Smooth muscle cell (in vitro differentiated cells): ENCODE measurements at regions not wholly inside any gene's neighbourhood (a gene's known extent, or its start where the extent isn't known, plus 50 kb on each side); places are given as distances from the start of the nearest gene placed in this dataset.

Source experiments
- DNase-seq: peaks from one replicate; lab custom pipeline; 2025; ENCODE audit not compliant: unreplicated experiment; lab: John Stamatoyannopoulos, UW
- H2AFZ ChIP-seq: fragments of 200-600 bp; sonication (generic); 2 replicates; pipeline ENCODE4 v1.6.0; 2016; ENCODE audit warnings: antibody characterized with exemption, low read depth, mild to moderate bottlenecking
- H3F3A ChIP-seq: fragments of 200-600 bp; sonication (generic); 2 replicates; pipeline ENCODE4 v1.6.0; 2017; ENCODE audit warnings: antibody characterized with exemption, low read depth
- H3K27ac ChIP-seq: fragments of 200-600 bp; sonication (generic); 2 replicates; pipeline ENCODE4 v1.5.1; 2016; ENCODE audit warnings: low read depth, mild to moderate bottlenecking
- H3K27me3 ChIP-seq: fragments of 200-600 bp; sonication (generic); 2 replicates; pipeline ENCODE4 v1.6.1; 2016; ENCODE audit warnings: low read depth, mild to moderate bottlenecking
- H3K36me3 ChIP-seq: fragments of 200-600 bp; sonication (generic); 2 replicates; pipeline ENCODE4 v1.5.1; 2016; ENCODE audit warnings: low read depth
- H3K4me1 ChIP-seq: fragments of 200-600 bp; sonication (generic); 2 replicates; pipeline ENCODE4 v1.5.1; 2016; ENCODE audit warnings: low read depth
- H3K4me2 ChIP-seq: fragments of 200-600 bp; sonication (generic); 2 replicates; pipeline ENCODE4 v1.6.0; 2016; ENCODE audit warnings: mild to moderate bottlenecking
- H3K4me3 ChIP-seq: fragments of 200-600 bp; sonication (generic); 2 replicates; pipeline ENCODE4 v1.5.1; 2016; ENCODE audit warnings: mild to moderate bottlenecking
- H3K79me2 ChIP-seq: fragments of 200-600 bp; sonication (generic); 2 replicates; pipeline ENCODE4 v1.6.0; 2016; ENCODE audit warnings: low read depth, mild to moderate bottlenecking
- H3K9ac ChIP-seq: fragments of 200-600 bp; sonication (generic); 2 replicates; pipeline ENCODE4 v1.6.0; 2016; ENCODE audit warnings: low read depth
- H3K9me3 ChIP-seq: fragments of 200-600 bp; sonication (generic); replicated peaks from 2 replicates; pipeline ENCODE4 v1.5.1; 2016; ENCODE audit warnings: low read depth
- H4K20me1 ChIP-seq: fragments of 200-600 bp; sonication (generic); 2 replicates; pipeline ENCODE4 v1.6.0; 2016; ENCODE audit warnings: low read depth
- CTCF ChIP-seq: fragments of 200-600 bp; sonication (generic); IDR thresholded peaks from 2 replicates; pipeline ENCODE4 v1.5.1; 2017; ENCODE audit warnings: borderline replicate concordance, mild to moderate bottlenecking, antibody characterized with exemption; ENCODE audit not compliant: insufficient read depth, poor library complexity, severe bottlenecking
- WGBS: methylation state at CpG from one replicate; pipeline ENCODE4 v1.1.7; 2016; ENCODE audit warnings: low lambda C conversion rate; 5-methylcytosine and 5-hydroxymethylcytosine counted together

GRCh38 chr6:74840953-74841352, 364.9 kb downstream of the COL12A1 start:
- H3K4me2 ChIP-seq = no peak overlapping the region
- H3K36me3 ChIP-seq = no peaks in the 10 kb centered on the region
- H3K9ac ChIP-seq = no peak overlapping the region
- no peak overlapping the region for H3K27ac ChIP-seq
- no peak overlapping the region for H2AFZ ChIP-seq
- H3K9me3 ChIP-seq = no peaks in the 10 kb centered on the region
- DNase-seq = no peak
- H4K20me1 ChIP-seq = no peaks in the 10 kb centered on the region
- no peak for TF ChIP-seq CTCF
- 77% methylated on average over 3 of the region's 3 CpGs for WGBS
- H3K79me2 ChIP-seq = no peaks in the 10 kb centered on the region
- no peaks in the 10 kb centered on the region for H3K4me1 ChIP-seq
- no peaks in the 10 kb centered on the region for H3F3A ChIP-seq
- H3K27me3 ChIP-seq = no peaks in the 10 kb centered on the region
- no peak overlapping the region for H3K4me3 ChIP-seq

- DNase-seq = no peak
- Histone ChIP-seq H3K4me2 (no peak overlapping the region), H3K27me3 (no peaks in the 10 kb centered on the region), H3K36me3 (no peaks in the 10 kb centered on the region), H2AFZ (no peak overlapping the region), H3K9ac (no peak overlapping the region), H4K20me1 (no peaks in the 10 kb centered on the region), H3K79me2 (no peaks in the 10 kb centered on the region), H3K4me3 (no peak overlapping the region), H3F3A (no peaks in the 10 kb centered on the region), H3K4me1 (no peaks in the 10 kb centered on the region), H3K9me3 (no peaks in the 10 kb centered on the region), H3K27ac (no peak overlapping the region)
- WGBS = 51% methylated on average over 1 of the region's 1 CpG
- no peak for TF ChIP-seq CTCF
These were observed 370.9 kb downstream of the COL12A1 start for GRCh38 chr6:74834967-74835366.

- Histone ChIP-seq H3K27me3 (no peaks in the 10 kb centered on the region), H3K9ac (no peak overlapping the region), H3K4me1 (no peaks in the 10 kb centered on the region), H3K4me2 (no peak overlapping the region), H3K9me3 (no peaks in the 10 kb centered on the region), H3F3A (no peaks in the 10 kb centered on the region), H3K4me3 (no peak overlapping the region), H3K36me3 (no peaks in the 10 kb centered on the region), H3K79me2 (no peaks in the 10 kb centered on the region), H4K20me1 (no peaks in the 10 kb centered on the region), H2AFZ (no peak overlapping the region), H3K27ac (no peak overlapping the region)
- 94% methylated on average over 6 of the region's 6 CpGs for WGBS
- no peak for DNase-seq
- no peak for TF ChIP-seq CTCF
These were observed 379.6 kb downstream of the COL12A1 start for GRCh38 chr6:74826263-74826662.

GRCh38 chr6:74814440-74814839, 391.4 kb downstream of the COL12A1 start:
- no peak for DNase-seq
- no peaks in the 10 kb centered on the region for H3K27me3 ChIP-seq
- no peak overlapping the region for H3K4me2 ChIP-seq
- 78% methylated on average over 4 of the region's 4 CpGs for WGBS
- H3F3A ChIP-seq = no peaks in the 10 kb centered on the region
- H3K9me3 ChIP-seq = peaks cover 6% of the 10 kb centered on the region
- no peak overlapping the region for H3K4me3 ChIP-seq
- no peaks in the 10 kb centered on the region for H3K36me3 ChIP-seq
- no peaks in the 10 kb centered on the region for H4K20me1 ChIP-seq
- H3K9ac ChIP-seq = no peak overlapping the region
- no peak overlapping the region for H2AFZ ChIP-seq
- no peak overlapping the region for H3K27ac ChIP-seq
- H3K79me2 ChIP-seq = no peaks in the 10 kb centered on the region
- H3K4me1 ChIP-seq = no peaks in the 10 kb centered on the region
- TF ChIP-seq CTCF = no peak
